DMS114 treated with DMSO at 0.1 percent for 48 hours (cell line): ENCODE measurements at regions not wholly inside any gene's neighbourhood (a gene's known extent, or its start where the extent isn't known, plus 50 kb on each side); places are given as distances from the start of the nearest gene placed in this dataset.

Experiments
- DNase-seq: peaks from one replicate; lab custom pipeline; 2025; ENCODE audit not compliant: unreplicated experiment; lab: John Stamatoyannopoulos, UW

- no peak for DNase-seq
These were observed 80.9 kb upstream of the SLC38A2 start for GRCh38 chr12:46453428-46453827.

GRCh38 chr12:46452776-46453175 is 80.2 kb upstream of the SLC38A2 start:
- DNase-seq: no peak

GRCh38 chr12:46452061-46452615 is 79.6 kb upstream of the SLC38A2 start:
- DNase-seq: no peak

- no peak for DNase-seq
These were observed 78.9 kb upstream of the SLC38A2 start for GRCh38 chr12:46451276-46452021.

- DNase-seq: no peak
These were observed 77.7 kb upstream of the SLC38A2 start for GRCh38 chr12:46450279-46450748.

- no peak for DNase-seq
These were observed 77.3 kb upstream of the SLC38A2 start for GRCh38 chr12:46449856-46450255.

GRCh38 chr12:46449316-46449715 is 76.7 kb upstream of the SLC38A2 start:
- DNase-seq: no peak

- peak; percentile 84 for DNase-seq
These were observed 74.1 kb upstream of the SLC38A2 start for GRCh38 chr12:46446645-46447044.

GRCh38 chr12:46445551-46446235 is 73.1 kb upstream of the SLC38A2 start:
- no peak for DNase-seq

GRCh38 chr12:46445093-46445492 is 72.5 kb upstream of the SLC38A2 start:
- no peak for DNase-seq

- no peak for DNase-seq
These were observed 71.2 kb upstream of the SLC38A2 start for GRCh38 chr12:46443594-46444263.

- DNase-seq: no peak
These were observed 70.2 kb upstream of the SLC38A2 start for GRCh38 chr12:46442738-46443137.

- no peak for DNase-seq
These were observed 69.7 kb upstream of the SLC38A2 start for GRCh38 chr12:46442239-46442638.

GRCh38 chr12:46439793-46440511 is 67.4 kb upstream of the SLC38A2 start:
- DNase-seq: no peak

- DNase-seq: no peak
These were observed 66.2 kb upstream of the SLC38A2 start for GRCh38 chr12:46438719-46439319.

- no peak for DNase-seq
These were observed 65.7 kb upstream of the SLC38A2 start for GRCh38 chr12:46438256-46438655.

GRCh38 chr12:46437469-46437868 is 64.9 kb upstream of the SLC38A2 start:
- no peak for DNase-seq

- no peak for DNase-seq
These were observed 64.2 kb upstream of the SLC38A2 start for GRCh38 chr12:46436747-46437146.

- no peak for DNase-seq
These were observed 63.1 kb upstream of the SLC38A2 start for GRCh38 chr12:46435625-46436024.

- no peak for DNase-seq
These were observed 62.5 kb upstream of the SLC38A2 start for GRCh38 chr12:46435029-46435428.

GRCh38 chr12:46433829-46434228 is 61.3 kb upstream of the SLC38A2 start:
- DNase-seq: no peak
